HepG2 (cell line): ENCODE measurements at regions not wholly inside any gene's neighbourhood (a gene's known extent, or its start where the extent isn't known, plus 50 kb on each side); places are given as distances from the start of the nearest gene placed in this dataset.

Experiments used
- ARNT2 ChIP-seq: sonication (generic); formaldehyde crosslinking; IDR thresholded peaks from 2 replicates; pipeline ENCODE4 v1.8.0; 2022; ENCODE audit warnings: mild to moderate bottlenecking, low read depth, missing genetic modification reagents, moderate library complexity
- ATF4 ChIP-seq, 2 experiments: fragments of 450-650 bp in 1 of 2; sonication (generic) in 1 of 2; formaldehyde crosslinking; IDR thresholded peaks; 2 replicates each; pipeline versions ENCODE4 v1.5.0 to v1.8.0; 2020 to 2022; ENCODE audit warnings: mild to moderate bottlenecking in 1 of 2, missing genetic modification reagents in 1 of 2
- DBP ChIP-seq: sonication (generic); formaldehyde crosslinking; IDR thresholded peaks from 2 replicates; pipeline ENCODE4 v1.4.0; 2020; ENCODE audit warnings: missing genetic modification reagents; ENCODE audit errors: not compliant biosample characterization
- DNMT1 ChIP-seq: sonication (generic); formaldehyde crosslinking; IDR thresholded peaks from 2 replicates; pipeline ENCODE4 v1.5.1; 2020; ENCODE audit warnings: mild to moderate bottlenecking, missing genetic modification reagents
- ELF3 ChIP-seq: IDR thresholded peaks from 2 replicates; pipeline ENCODE4 v1.6.1; 2016; ENCODE audit warnings: missing genetic modification reagents, missing compliant biosample characterization
- MLXIP ChIP-seq: sonication (generic); formaldehyde crosslinking; IDR thresholded peaks from 2 replicates; pipeline ENCODE4 v1.9.0; 2021; ENCODE audit warnings: missing genetic modification reagents, borderline replicate concordance
- NCOA1 ChIP-seq: sonication (generic); formaldehyde crosslinking; IDR thresholded peaks from 2 replicates; pipeline ENCODE4 v1.9.0; 2021; ENCODE audit warnings: missing genetic modification reagents
- PAX8 ChIP-seq: sonication (generic); formaldehyde crosslinking; IDR thresholded peaks from 2 replicates; pipeline ENCODE4 v1.8.0; 2022; ENCODE audit warnings: mild to moderate bottlenecking, missing genetic modification reagents, borderline replicate concordance
- SATB2 ChIP-seq: sonication (generic); formaldehyde crosslinking; IDR thresholded peaks from 2 replicates; pipeline ENCODE4 v1.5.0; 2020; ENCODE audit warnings: missing genetic modification reagents
- TAF1 ChIP-seq: sonication (generic); formaldehyde crosslinking; IDR thresholded peaks from 2 replicates; pipeline ENCODE4 v1.4.0; 2020; ENCODE audit warnings: missing genetic modification reagents
- TBL1XR1 ChIP-seq: fragments of 150-350 bp; IDR thresholded peaks from 2 replicates; pipeline ENCODE4 v1.6.1; 2014; ENCODE audit warnings: borderline replicate concordance, low read length; ENCODE audit not compliant: partially characterized antibody
- TBX2 ChIP-seq: sonication (generic); formaldehyde crosslinking; IDR thresholded peaks from 2 replicates; pipeline ENCODE4 v1.5.0; 2020; ENCODE audit warnings: missing genetic modification reagents, mild to moderate bottlenecking, borderline replicate concordance
- TEAD2 ChIP-seq: sonication (generic); formaldehyde crosslinking; IDR thresholded peaks from 2 replicates; pipeline ENCODE4 v1.9.0; 2021; ENCODE audit warnings: missing genetic modification reagents
- TOE1 ChIP-seq: sonication (generic); formaldehyde crosslinking; IDR thresholded peaks from 2 replicates; pipeline ENCODE4 v1.4.0; 2020; ENCODE audit warnings: mild to moderate bottlenecking, missing genetic modification reagents
- YEATS2 ChIP-seq: sonication (generic); formaldehyde crosslinking; IDR thresholded peaks from 2 replicates; pipeline ENCODE4 v1.4.0; 2020; ENCODE audit warnings: missing genetic modification reagents, borderline replicate concordance
- ZC3H4 ChIP-seq: sonication (generic); formaldehyde crosslinking; IDR thresholded peaks from 2 replicates; pipeline ENCODE4 v1.4.0; 2020; ENCODE audit warnings: missing genetic modification reagents, borderline replicate concordance
- ZNF329 ChIP-seq: sonication (generic); formaldehyde crosslinking; IDR thresholded peaks from 2 replicates; pipeline ENCODE4 v1.9.0; 2021; ENCODE audit warnings: low read depth, mild to moderate bottlenecking, missing genetic modification reagents
- ZNF362 ChIP-seq: sonication (generic); formaldehyde crosslinking; IDR thresholded peaks from 2 replicates; pipeline ENCODE4 v1.4.0; 2020; ENCODE audit warnings: missing genetic modification reagents, mild to moderate bottlenecking, borderline replicate concordance
- ZNF432 ChIP-seq: sonication (generic); formaldehyde crosslinking; IDR thresholded peaks from 2 replicates; pipeline ENCODE4 v1.5.0; 2020; ENCODE audit warnings: missing genetic modification reagents, mild to moderate bottlenecking, borderline replicate concordance
- ZNF446 ChIP-seq: sonication (generic); formaldehyde crosslinking; IDR thresholded peaks from 2 replicates; pipeline ENCODE4 v1.5.0; 2020; ENCODE audit warnings: mild to moderate bottlenecking, missing genetic modification reagents
- ZNF619 ChIP-seq: sonication (generic); formaldehyde crosslinking; IDR thresholded peaks from 2 replicates; pipeline ENCODE4 v1.4.0; 2020; ENCODE audit warnings: mild to moderate bottlenecking, missing genetic modification reagents
- ZNF883 ChIP-seq: sonication (generic); formaldehyde crosslinking; IDR thresholded peaks from 2 replicates; pipeline ENCODE4 v1.5.1; 2020; ENCODE audit warnings: mild to moderate bottlenecking, missing genetic modification reagents; ENCODE audit errors: not compliant biosample characterization

GRCh38 chr13:73782450-73783449 is 351.5 kb downstream of the KLF12 start (continued):
- no peak for TF ChIP-seq MLXIP (CRISPR knock-in tag)
- TF ChIP-seq ZC3H4 = no peak
- no peak for TF ChIP-seq ATF4 (CRISPR knock-in tag; IDR thresholded peaks at IDR 0.05)
- no peak for TF ChIP-seq DBP (CRISPR knock-in tag)
- TF ChIP-seq TBL1XR1 = no peak
- no peak for TF ChIP-seq TEAD2 (CRISPR knock-in tag)
- TF ChIP-seq ZNF619 (CRISPR knock-in tag) = no peak
- no peak for TF ChIP-seq SATB2 (CRISPR knock-in tag)
- peak; percentile 46; the same call in 1 of the 2 replicates for TF ChIP-seq TBX2 (CRISPR knock-in tag)
- no peak for TF ChIP-seq ZNF329 (CRISPR knock-in tag)
- TF ChIP-seq ZNF432 (CRISPR knock-in tag) = no peak
- TF ChIP-seq TOE1 (CRISPR knock-in tag) = no peak
- no peak for TF ChIP-seq ZNF362 (CRISPR knock-in tag)
- no peak for TF ChIP-seq YEATS2 (CRISPR knock-in tag)
- TF ChIP-seq PAX8 (CRISPR knock-in tag) = no peak
- TF ChIP-seq NCOA1 (CRISPR knock-in tag) = no peak
- TF ChIP-seq ELF3 = no peak
- no peak for TF ChIP-seq TAF1 (CRISPR knock-in tag)
- no peak for TF ChIP-seq DNMT1 (CRISPR knock-in tag)
- TF ChIP-seq ARNT2 = no peak
- TF ChIP-seq ZNF446 = no peak
- no peak for TF ChIP-seq ZNF883 (CRISPR knock-in tag)
